Brain microvascular endothelial cell (primary cell): ENCODE measurements at regions not wholly inside any gene's neighbourhood (a gene's known extent, or its start where the extent isn't known, plus 50 kb on each side); places are given as distances from the start of the nearest gene placed in this dataset.

Source experiments
- DNase-seq: peaks from one replicate; pipeline ENCODE4 v3.0.0-alpha.2; 2020
- H3K27ac ChIP-seq: fragments of 250-450 bp; sonication (Bioruptor Pico); 2 replicates; pipeline ENCODE4 v1.5.1; 2020; ENCODE audit warnings: mild to moderate bottlenecking, moderate library complexity
- H3K27me3 ChIP-seq: fragments of 250-450 bp; sonication (Bioruptor Pico); replicated peaks from 2 replicates; pipeline ENCODE4 v1.5.1; 2020; ENCODE audit warnings: mild to moderate bottlenecking
- H3K36me3 ChIP-seq: fragments of 250-450 bp; sonication (Bioruptor Pico); replicated peaks from 2 replicates; pipeline ENCODE4 v1.5.1; 2020; ENCODE audit warnings: mild to moderate bottlenecking
- H3K4me3 ChIP-seq: 2 replicates; pipeline ENCODE4 v1.5.1; 2011; ENCODE audit warnings: low read depth, mild to moderate bottlenecking, control low read depth, low read length, moderate library complexity
- CTCF ChIP-seq: IDR thresholded peaks from 2 replicates; pipeline ENCODE4 v1.5.1; 2011; ENCODE audit warnings: low read depth, mild to moderate bottlenecking, moderate library complexity, low read length, control low read depth, inconsistent platforms; ENCODE audit errors: missing control alignments
- in situ Hi-C: cut with HindIII; loops from 2 replicates; pipeline ENCODE4 v1.10.0; 2017; ENCODE audit warnings: low sequenced_read_pairs, low pct_ligation_motif_present

GRCh38 chr16:51670527-51670926 is 519.5 kb upstream of the SALL1 start:
- Histone ChIP-seq H3K36me3 (no peaks in the 10 kb centered on the region), H3K4me3 (no peak overlapping the region), H3K27ac (no peak overlapping the region), H3K27me3 (no peaks in the 10 kb centered on the region)
- no peak for TF ChIP-seq CTCF
- in situ Hi-C loops, result no loop called here
- DNase-seq, result no peak

- H3K36me3 ChIP-seq, result no peaks in the 10 kb centered on the region
- DNase-seq, result no peak
- H3K27me3 ChIP-seq, result no peaks in the 10 kb centered on the region
Observed at GRCh38 chr16:51666821-51667220, 515.8 kb upstream of the SALL1 start.

GRCh38 chr16:51666074-51666473 is 515.0 kb upstream of the SALL1 start:
- DNase-seq, result no peak
- in situ Hi-C loops, result no loop called here

More at GRCh38 chr16:51666821-51667220, 515.8 kb upstream of the SALL1 start:
- in situ Hi-C loops, result no loop called here
- Histone ChIP-seq H3K27ac (no peak overlapping the region), H3K4me3 (no peak overlapping the region)
- no peak for TF ChIP-seq CTCF

GRCh38 chr16:51665436-51665998 is 514.4 kb upstream of the SALL1 start:
- Histone ChIP-seq H3K4me3 (no peak overlapping the region), H3K36me3 (no peaks in the 10 kb centered on the region), H3K27ac (no peak overlapping the region), H3K27me3 (no peaks in the 10 kb centered on the region)
- DNase-seq, result no peak
- in situ Hi-C loops, result no loop called here
- TF ChIP-seq CTCF, result no peak

More at GRCh38 chr16:51666074-51666473, 515.0 kb upstream of the SALL1 start:
- Histone ChIP-seq H3K36me3 (no peaks in the 10 kb centered on the region), H3K4me3 (no peak overlapping the region), H3K27ac (no peak overlapping the region), H3K27me3 (no peaks in the 10 kb centered on the region)
- TF ChIP-seq CTCF, result no peak

- in situ Hi-C loops, result no loop called here
- no peaks in the 10 kb centered on the region for H3K36me3 ChIP-seq
- TF ChIP-seq CTCF, result no peak
- no peak overlapping the region for H3K27ac ChIP-seq
- H3K27me3 ChIP-seq, result no peaks in the 10 kb centered on the region
- no peak overlapping the region for H3K4me3 ChIP-seq
- no peak for DNase-seq
Observed at GRCh38 chr16:51658531-51658930, 507.5 kb upstream of the SALL1 start.

GRCh38 chr16:51657848-51658247 is 506.8 kb upstream of the SALL1 start:
- H3K4me3 ChIP-seq, result no peak overlapping the region
- H3K27me3 ChIP-seq, result no peaks in the 10 kb centered on the region
- no peak overlapping the region for H3K27ac ChIP-seq
- no peak for TF ChIP-seq CTCF
- DNase-seq, result no peak
- in situ Hi-C loops, result no loop called here
- H3K36me3 ChIP-seq, result no peaks in the 10 kb centered on the region
